ENCODE measurements at regions not wholly inside any gene's neighbourhood (a gene's known extent, or its start where the extent isn't known, plus 50 kb on each side); places are given as distances from the start of the nearest gene placed in this dataset.
"Not testable (repeated sequence)": the region's sequence is repeated elsewhere in the genome, so short reads cannot be mapped to it uniquely, and the experiment has no call there.

- peak in 1 of 2 experiments; percentile 2 for DNase-seq (ENCODE audit: low read depth in 1 of 2, low spot score in 1 of 2)
- in situ Hi-C loops (cut with HindIII; ENCODE audit: low pct_unique_long_range_greater_than_20kb, low sequenced_read_pairs): no loop called here
- no peak for TF ChIP-seq JUND (IDR thresholded peaks at IDR 0.05; ENCODE audit: low read depth)
Measured at GRCh38 chr22:17318817-17319216, 50.4 kb upstream of the CECR2 start.

DNA sequence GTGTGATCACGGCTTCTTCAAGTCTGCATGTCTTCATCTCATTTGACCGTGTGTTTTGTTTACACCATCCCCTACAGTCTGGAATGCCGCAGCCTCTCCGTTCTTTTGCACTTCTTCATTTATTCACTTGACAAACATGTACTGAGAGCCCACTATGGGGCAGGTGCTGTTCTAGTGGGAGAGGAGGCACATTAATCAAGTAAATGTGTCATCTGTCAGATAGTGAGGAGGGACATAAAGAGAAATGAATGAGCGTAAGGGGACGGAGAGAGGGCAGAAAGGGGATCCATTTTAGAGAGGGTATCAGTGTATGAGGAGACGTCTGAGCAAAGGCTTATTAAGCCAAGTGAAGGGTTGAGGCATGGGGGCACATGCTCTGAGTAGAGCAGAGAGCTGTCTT, 54.0 kb upstream of the CECR2 start:
- TF ChIP-seq JUND (IDR thresholded peaks at IDR 0.05; ENCODE audit: low read depth): no peak
- in situ Hi-C loops (cut with HindIII; ENCODE audit: low pct_unique_long_range_greater_than_20kb, low sequenced_read_pairs): no loop called here
- DNase-seq (ENCODE audit: low read depth in 1 of 2, low spot score in 1 of 2): no peak

DNA sequence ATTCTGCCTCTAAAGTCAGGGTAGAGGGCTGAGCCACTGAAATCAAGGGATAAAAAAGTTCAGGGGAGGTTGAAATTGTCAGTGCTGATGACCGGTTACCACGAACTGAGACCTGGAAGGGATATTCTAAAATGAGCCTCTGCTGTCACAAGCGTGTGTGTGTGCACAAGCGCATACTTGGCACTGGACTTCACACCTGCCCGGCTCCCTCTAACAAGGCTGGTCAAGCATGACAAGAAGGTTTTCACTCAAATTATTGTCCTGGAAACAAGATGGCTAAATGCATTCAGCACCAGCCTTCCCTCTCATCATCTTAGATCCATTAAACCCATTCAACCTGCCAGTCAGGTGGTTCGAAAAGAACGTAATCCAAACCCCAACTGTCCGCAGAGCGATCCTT, 54.8 kb upstream of the CECR2 start:
- in situ Hi-C loops (cut with HindIII; ENCODE audit: low pct_unique_long_range_greater_than_20kb, low sequenced_read_pairs): no loop called here
- no peak for TF ChIP-seq JUND (IDR thresholded peaks at IDR 0.05; ENCODE audit: low read depth)
- DNase-seq (ENCODE audit: low read depth in 1 of 2, low spot score in 1 of 2): no peak

DNA sequence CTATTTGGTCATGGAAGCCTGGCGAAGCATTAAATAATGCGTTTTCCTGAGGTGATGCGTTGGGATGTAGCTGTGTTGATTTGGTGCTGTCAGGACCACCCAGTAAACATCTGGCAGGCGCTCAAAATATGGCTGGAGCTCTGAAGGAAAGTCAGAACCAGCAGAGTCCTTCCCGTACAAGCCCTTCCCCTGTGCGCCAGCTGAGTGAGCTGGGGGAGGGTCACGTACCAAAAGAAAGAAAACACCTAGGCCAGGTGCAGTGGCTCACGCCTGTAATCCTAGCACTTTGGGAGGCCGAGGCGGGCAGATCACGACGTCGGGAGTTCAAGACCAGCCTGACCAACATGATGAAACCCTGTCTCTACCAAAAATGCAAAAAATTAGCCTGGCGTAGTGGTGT, 55.6 kb upstream of the CECR2 start:
- DNase-seq (ENCODE audit: low read depth in 1 of 2, low spot score in 1 of 2): no peak
- in situ Hi-C loops (cut with HindIII; ENCODE audit: low pct_unique_long_range_greater_than_20kb, low sequenced_read_pairs): no loop called here
- TF ChIP-seq JUND (IDR thresholded peaks at IDR 0.05; ENCODE audit: low read depth): no peak

DNA sequence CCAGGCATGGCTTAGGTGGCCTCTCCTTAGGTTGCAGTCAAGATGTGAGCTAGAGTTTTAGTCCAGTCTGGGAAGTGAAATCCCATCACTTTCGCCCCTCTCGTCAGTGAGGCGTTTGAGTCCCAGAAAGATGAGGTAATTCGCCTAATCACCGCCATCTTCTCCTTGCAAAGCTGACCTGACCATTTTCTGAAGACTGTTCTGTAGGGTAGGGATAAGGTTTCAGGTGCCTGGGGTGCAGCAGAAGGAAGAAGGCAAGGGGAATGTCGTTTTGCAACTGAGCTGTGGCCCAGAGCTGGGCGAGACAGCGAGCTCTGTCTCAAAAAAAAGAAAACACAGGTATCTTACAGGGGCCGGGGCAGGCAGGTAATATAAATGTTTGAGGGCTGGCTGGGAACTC, 61.7 kb upstream of the CECR2 start:
- in situ Hi-C loops (cut with HindIII; ENCODE audit: low pct_unique_long_range_greater_than_20kb, low sequenced_read_pairs): no loop called here
- DNase-seq (ENCODE audit: low read depth in 1 of 2, low spot score in 1 of 2): no peak

GRCh38 chr22:17305076-17305475, 64.2 kb upstream of the CECR2 start:
- in situ Hi-C loops (cut with HindIII; ENCODE audit: low pct_unique_long_range_greater_than_20kb, low sequenced_read_pairs): no loop called here
- DNase-seq (ENCODE audit: low read depth in 1 of 2, low spot score in 1 of 2): no peak
- no peak for TF ChIP-seq JUND (IDR thresholded peaks at IDR 0.05; ENCODE audit: low read depth)

More for the DNA sequence above, 61.7 kb upstream of the CECR2 start:
- TF ChIP-seq JUND (IDR thresholded peaks at IDR 0.05; ENCODE audit: low read depth): no peak

DNA sequence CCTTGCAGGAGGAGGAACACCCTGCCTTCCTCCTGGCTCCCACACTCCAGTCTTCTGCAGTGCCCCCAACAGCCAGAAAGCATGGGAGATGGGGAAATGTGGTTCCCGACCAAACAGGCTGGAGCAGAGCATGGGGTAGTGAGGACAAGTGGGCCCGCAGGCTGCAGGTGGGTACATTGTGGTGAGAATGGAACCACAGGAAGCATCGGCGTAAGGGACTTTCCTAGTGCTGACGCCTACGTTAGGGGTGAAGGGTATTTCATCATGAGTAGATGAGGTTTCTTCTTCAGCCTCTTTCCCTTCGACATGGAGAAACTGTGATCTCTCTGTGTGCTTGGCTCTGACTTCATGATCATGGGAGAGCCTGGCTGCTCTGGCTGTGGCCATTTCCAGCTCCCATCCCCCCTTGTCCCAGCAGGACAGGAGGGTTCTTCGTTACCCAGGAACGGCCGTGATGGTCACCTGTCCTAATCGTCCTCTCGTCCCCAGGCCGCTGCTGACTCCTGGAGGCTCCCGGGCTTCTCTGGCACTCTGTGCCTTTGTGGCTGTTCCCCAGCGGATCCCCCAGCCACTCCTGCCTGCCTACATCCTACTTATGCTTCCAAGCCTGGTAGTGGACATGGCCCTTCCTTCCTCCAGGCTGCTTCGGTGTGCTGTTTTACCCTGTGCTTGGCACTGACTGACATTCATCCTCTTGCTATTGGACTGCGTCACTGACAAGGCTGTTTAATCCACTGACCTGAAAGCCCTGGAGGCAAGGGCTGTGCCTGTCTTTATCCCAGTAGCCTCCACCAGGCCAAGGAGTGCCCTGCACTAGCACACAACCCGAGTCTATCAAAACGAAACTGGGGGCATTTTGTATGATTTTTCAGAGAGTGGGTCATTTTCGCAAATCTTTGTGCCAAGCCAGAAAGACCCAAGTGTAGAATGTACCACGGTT, 65.2 kb upstream of the CECR2 start:
- in situ Hi-C loops (cut with HindIII; ENCODE audit: low pct_unique_long_range_greater_than_20kb, low sequenced_read_pairs): no loop called here
- DNase-seq (ENCODE audit: low read depth in 1 of 2, low spot score in 1 of 2): no peak
- TF ChIP-seq JUND (IDR thresholded peaks at IDR 0.05; ENCODE audit: low read depth): no peak

- TF ChIP-seq JUND (IDR thresholded peaks at IDR 0.05; ENCODE audit: low read depth): no peak
- in situ Hi-C loops (cut with HindIII; ENCODE audit: low pct_unique_long_range_greater_than_20kb, low sequenced_read_pairs): no loop called here
- no peak for DNase-seq (ENCODE audit: low read depth in 1 of 2, low spot score in 1 of 2)
Measured at GRCh38 chr22:17303441-17303839, 65.8 kb upstream of the CECR2 start.

GRCh38 chr22:17302616-17303015, 66.6 kb upstream of the CECR2 start:
- DNase-seq (ENCODE audit: low read depth in 1 of 2, low spot score in 1 of 2): no peak
- in situ Hi-C loops (cut with HindIII; ENCODE audit: low pct_unique_long_range_greater_than_20kb, low sequenced_read_pairs): no loop called here
- TF ChIP-seq JUND (IDR thresholded peaks at IDR 0.05; ENCODE audit: low read depth): no peak

- TF ChIP-seq JUND (IDR thresholded peaks at IDR 0.05; ENCODE audit: low read depth): no peak
- DNase-seq (ENCODE audit: low read depth in 1 of 2, low spot score in 1 of 2): no peak
- in situ Hi-C loops (cut with HindIII; ENCODE audit: low pct_unique_long_range_greater_than_20kb, low sequenced_read_pairs): no loop called here
Measured at GRCh38 chr22:17300926-17301325, 68.3 kb upstream of the CECR2 start.

GRCh38 chr22:17298805-17299502, 70.3 kb upstream of the CECR2 start:
- DNase-seq (ENCODE audit: low read depth in 1 of 2, low spot score in 1 of 2); in situ Hi-C loops (cut with HindIII; ENCODE audit: low pct_unique_long_range_greater_than_20kb, low sequenced_read_pairs): not testable (repeated sequence)

DNA sequence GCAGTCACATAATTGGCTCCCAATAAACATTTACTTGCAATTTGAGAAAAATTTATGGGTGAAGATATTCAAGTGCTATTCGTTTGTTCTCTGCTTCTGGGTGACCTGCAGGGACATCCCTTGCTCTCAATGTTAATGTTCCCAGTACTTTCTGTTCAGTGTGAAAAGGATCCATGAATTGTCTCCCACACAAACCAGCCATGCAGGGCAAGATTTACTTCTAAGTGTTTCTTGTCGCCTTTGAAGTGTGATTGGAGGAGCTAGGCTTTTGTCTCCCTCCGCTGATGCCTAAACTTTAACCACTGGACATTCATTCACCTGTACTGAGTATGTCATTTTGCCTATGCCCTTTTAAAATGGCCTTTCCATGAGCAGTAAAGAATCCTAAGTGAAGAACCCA, 66.4 kb upstream of the ADA2 start:
- in situ Hi-C loops (cut with HindIII; ENCODE audit: low pct_unique_long_range_greater_than_20kb, low sequenced_read_pairs): no loop called here
- DNase-seq (ENCODE audit: low read depth in 1 of 2, low spot score in 1 of 2): no peak
- no peak for TF ChIP-seq JUND (IDR thresholded peaks at IDR 0.05; ENCODE audit: low read depth)

- TF ChIP-seq JUND (IDR thresholded peaks at IDR 0.05; ENCODE audit: low read depth): no peak
- DNase-seq (ENCODE audit: low read depth in 1 of 2, low spot score in 1 of 2): no peak
- in situ Hi-C loops (cut with HindIII; ENCODE audit: low pct_unique_long_range_greater_than_20kb, low sequenced_read_pairs): no loop called here
Measured at GRCh38 chr22:17284888-17285287, 65.7 kb upstream of the ADA2 start.

Data from T47D (cell line).